H1 (cell line): ENCODE measurements at regions not wholly inside any gene's neighbourhood (a gene's known extent, or its start where the extent isn't known, plus 50 kb on each side); places are given as distances from the start of the nearest gene placed in this dataset.

Experiments
- CTCF ChIA-PET: fragments of 300-600 bp; sonication (Branson Sonifier 250); formaldehyde crosslinking; loops from one replicate; lab custom pipeline; 2021; ENCODE audit not compliant: partially characterized antibody; lab: Charles Lee
- POLR2A ChIA-PET: fragments of 300-600 bp; sonication (Branson Sonifier 250); formaldehyde crosslinking; loops from one replicate; lab custom pipeline; 2021; ENCODE audit warnings: inconsistent platforms; ENCODE audit not compliant: partially characterized antibody; lab: Charles Lee
- DNase-seq, 2 experiments: peaks; one replicate each; pipeline versions ENCODE4 v3.0.0 to v3.0.0-alpha.2; 2010 to 2022; ENCODE audit warnings: low spot score in 2 of 2, low read depth in 1 of 2, mixed read lengths in 1 of 2
- FAIRE-seq: peaks from 2 replicates; lab custom pipeline; 2011; peaks lifted over from hg19 to GRCh38; lab: Jason Lieb, UNC
- H2AFZ ChIP-seq: 2 replicates; pipeline ENCODE4 v1.8.1; 2012; ENCODE audit warnings: low read length, inconsistent platforms
- H2AK5ac ChIP-seq: 2 replicates; pipeline ENCODE4 v1.6.1; 2013; ENCODE audit warnings: low read depth, low read length
- H2BK120ac ChIP-seq: replicated peaks from 2 replicates; pipeline ENCODE3; 2013; ENCODE audit warnings: low read depth, low read length, inconsistent platforms
- H2BK12ac ChIP-seq: 2 replicates; pipeline ENCODE4 v1.6.1; 2013; ENCODE audit warnings: low read depth, low read length
- H2BK15ac ChIP-seq: 2 replicates; pipeline ENCODE4 v1.6.1; 2013; ENCODE audit warnings: low read length
- H2BK20ac ChIP-seq: 2 replicates; pipeline ENCODE4 v1.6.1; 2013; ENCODE audit warnings: low read length
- H2BK5ac ChIP-seq: 2 replicates; pipeline ENCODE4 v1.6.1; 2013; ENCODE audit warnings: low read depth, low read length
- H3K14ac ChIP-seq: 2 replicates; pipeline ENCODE4 v1.6.1; 2013; ENCODE audit warnings: inconsistent platforms; ENCODE audit not compliant: insufficient read length
- H3K18ac ChIP-seq: 2 replicates; pipeline ENCODE4 v1.6.1; 2013; ENCODE audit warnings: low read length; ENCODE audit errors: extremely low read depth
- H3K23ac ChIP-seq: 2 replicates; pipeline ENCODE4 v1.6.1; 2013; ENCODE audit warnings: inconsistent platforms; ENCODE audit not compliant: insufficient read length
- H3K23me2 ChIP-seq: 2 replicates; pipeline ENCODE4 v1.6.1; 2013; ENCODE audit warnings: low read depth, low read length
- H3K27ac ChIP-seq: 2 replicates; pipeline ENCODE4 v1.6.1; 2011; ENCODE audit warnings: low read depth, low read length, inconsistent platforms
- H3K27me3 ChIP-seq, 4 experiments: replicated peaks in 1 of 4; 1 replicate in 1 of 4; 2 replicates in 3 of 4; pipeline versions ENCODE4 v1.6.1 to v1.8.1; 2011 to 2013; ENCODE audit warnings: low read length in 3 of 4, mild to moderate bottlenecking in 3 of 4, inconsistent platforms in 2 of 4, mixed read lengths in 2 of 4, moderate library complexity in 1 of 4; ENCODE audit not compliant: control insufficient read depth in 3 of 4, insufficient read depth in 3 of 4; ENCODE audit errors: extremely low read depth in 1 of 4
- H3K36me3 ChIP-seq, 4 experiments: 2 replicates each; pipeline versions ENCODE4 v1.6.1 to v1.8.1; 2011 to 2013; ENCODE audit warnings: mild to moderate bottlenecking in 4 of 4, low read length in 3 of 4, moderate library complexity in 2 of 4, control low read depth in 1 of 4, inconsistent platforms in 1 of 4; ENCODE audit not compliant: insufficient read depth in 4 of 4, control insufficient read depth in 2 of 4
- H3K4ac ChIP-seq: replicated peaks from 2 replicates; pipeline ENCODE3; 2013; ENCODE audit warnings: low read length, low read depth, mixed read lengths, inconsistent platforms; ENCODE audit not compliant: insufficient read length
- H3K4me1 ChIP-seq, 4 experiments: replicated peaks in 1 of 4; 1 replicate in 1 of 4; 2 replicates in 3 of 4; pipeline versions ENCODE4 v1.6.1 to v1.8.1; 2011 to 2013; ENCODE audit warnings: low read length in 3 of 4, inconsistent platforms in 2 of 4, mixed read lengths in 1 of 4; ENCODE audit not compliant: insufficient read depth in 4 of 4, control insufficient read depth in 3 of 4
- H3K4me2 ChIP-seq, 2 experiments: 2 replicates each; pipeline versions ENCODE4 v1.6.1 to v1.8.1; 2011 to 2013; ENCODE audit warnings: low read depth in 2 of 2, low read length in 2 of 2, control low read depth in 1 of 2, inconsistent platforms in 1 of 2, mild to moderate bottlenecking in 1 of 2; ENCODE audit not compliant: insufficient read depth in 1 of 2
- H3K4me3 ChIP-seq, 4 experiments: fragments of 200-600, 300-600 bp in 1 of 4; sonication (generic), shearing (Covaris generic), sonication (Bioruptor Twin) in 1 of 4; 2 replicates each; pipeline versions ENCODE4 v1.5.1 to v1.8.1; 2011 to 2016; ENCODE audit warnings: low read length in 4 of 4, low read depth in 3 of 4, control low read depth in 2 of 4, inconsistent platforms in 2 of 4, mild to moderate bottlenecking in 2 of 4, mixed read lengths in 1 of 4, moderate library complexity in 1 of 4; ENCODE audit not compliant: insufficient read depth in 2 of 4; ENCODE audit errors: extremely low read depth in 1 of 4
- H3K56ac ChIP-seq: replicated peaks from 2 replicates; pipeline ENCODE3; 2013; ENCODE audit warnings: low read depth, mild to moderate bottlenecking, mixed read lengths, low read length, inconsistent platforms; ENCODE audit not compliant: insufficient read length
- H3K79me1 ChIP-seq: 2 replicates; pipeline ENCODE4 v1.6.1; 2013; ENCODE audit warnings: low read depth, low read length, control low read depth
- H3K79me2 ChIP-seq, 2 experiments: 2 replicates each; pipeline versions ENCODE4 v1.6.1 to v1.8.1; 2012 to 2013; ENCODE audit warnings: low read length in 2 of 2, mild to moderate bottlenecking in 2 of 2, inconsistent platforms in 1 of 2; ENCODE audit not compliant: insufficient read depth in 2 of 2, control insufficient read depth in 1 of 2
- H3K9ac ChIP-seq, 4 experiments: replicated peaks in 1 of 4; 1 replicate in 1 of 4; 2 replicates in 3 of 4; pipeline versions ENCODE4 v1.6.1 to v1.8.1; 2011 to 2013; ENCODE audit warnings: low read depth in 3 of 4, low read length in 3 of 4, control low read depth in 2 of 4, mild to moderate bottlenecking in 2 of 4, moderate library complexity in 2 of 4, inconsistent platforms in 1 of 4; ENCODE audit errors: extremely low read depth in 1 of 4
- H3K9me3 ChIP-seq, 2 experiments: 2 replicates each; pipeline versions ENCODE4 v1.6.1 to v1.8.1; 2012 to 2013; ENCODE audit warnings: mild to moderate bottlenecking in 2 of 2, moderate library complexity in 2 of 2, control low read depth in 1 of 2, inconsistent platforms in 1 of 2, low read depth in 1 of 2, low read length in 1 of 2, mixed read lengths in 1 of 2; ENCODE audit not compliant: insufficient read depth in 2 of 2
- H4K20me1 ChIP-seq, 2 experiments: replicated peaks in 1 of 2; 2 replicates each; pipeline versions ENCODE3 to v1.8.1; 2011 to 2013; ENCODE audit warnings: inconsistent platforms in 2 of 2, low read length in 2 of 2, mild to moderate bottlenecking in 1 of 2; ENCODE audit not compliant: insufficient read depth in 2 of 2, control insufficient read depth in 1 of 2
- H4K5ac ChIP-seq: 2 replicates; pipeline ENCODE4 v1.6.1; 2013; ENCODE audit warnings: low read length, low read depth, mixed read lengths, inconsistent platforms; ENCODE audit not compliant: insufficient read length
- H4K8ac ChIP-seq: 2 replicates; pipeline ENCODE4 v1.8.0; 2013; ENCODE audit warnings: mild to moderate bottlenecking, moderate library complexity, low read length, inconsistent platforms; ENCODE audit not compliant: insufficient read depth; ENCODE audit errors: extremely low read depth
- H4K91ac ChIP-seq: replicated peaks from 2 replicates; pipeline ENCODE3; 2013; ENCODE audit warnings: low read length, mixed read lengths, inconsistent platforms; ENCODE audit not compliant: insufficient read length
- POLR2AphosphoS5 ChIP-seq: IDR thresholded peaks from 2 replicates; pipeline ENCODE4 v1.6.1; 2011; ENCODE audit warnings: low read depth, low read length
- TBP ChIP-seq: IDR thresholded peaks from 2 replicates; pipeline ENCODE4 v1.6.1; 2011; ENCODE audit warnings: low read depth, low read length, improper control_type of control experiment
- WGBS, 2 experiments: shearing (Covaris generic) in 1 of 2; methylation state at CpG; one replicate each; pipeline versions ENCODE4 v1.1.6 to v1.1.7; 2013 to 2015; ENCODE audit warnings: low lambda C conversion rate in 2 of 2, mixed read lengths in 2 of 2, inconsistent platforms in 1 of 2, low coverage in 1 of 2, missing lambda C conversion rate in 1 of 2; ENCODE audit not compliant: insufficient replicate concordance in 2 of 2, insufficient coverage in 1 of 2, insufficient read length in 1 of 2; ENCODE audit errors: extremely low coverage in 1 of 2, missing lambda C conversion rate in 1 of 2; 5-methylcytosine and 5-hydroxymethylcytosine counted together

DNA sequence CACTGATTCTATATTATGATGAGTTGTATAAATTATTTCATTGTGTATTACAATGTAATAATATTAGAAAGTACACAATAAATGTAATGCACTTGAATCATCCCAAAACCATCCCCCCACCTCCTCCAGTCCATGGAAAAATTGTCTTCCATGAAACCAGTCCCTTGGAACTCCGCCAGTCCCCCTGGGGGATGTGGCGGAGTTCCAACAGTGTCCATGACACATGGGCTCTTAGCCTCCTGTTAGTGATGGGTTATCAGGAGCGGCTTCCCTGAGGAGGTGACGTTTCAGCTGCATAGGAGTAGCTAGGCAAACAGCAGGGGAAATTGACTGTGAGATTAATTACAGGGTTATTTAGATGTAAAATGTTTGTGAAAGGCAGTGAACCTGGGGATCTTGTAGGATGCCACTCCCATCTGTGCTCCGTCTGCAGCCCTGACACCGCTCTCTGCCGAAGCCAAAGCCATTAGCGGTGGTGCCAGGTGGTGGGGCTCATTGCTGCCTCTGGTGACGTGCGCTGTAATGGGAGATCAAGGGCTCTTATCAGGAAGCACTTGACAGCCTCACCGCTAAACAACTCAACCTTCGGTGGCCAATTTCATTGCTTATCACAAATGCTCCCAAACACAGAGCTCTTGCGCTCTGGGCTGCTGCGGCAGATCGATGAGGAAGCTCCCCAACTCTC lies 81.6 kb upstream of the MC3R start:
- Histone ChIP-seq H4K8ac (no peak overlapping the region), H2BK12ac (no peak overlapping the region), H3K79me1 (no peaks in the 10 kb centered on the region), H4K20me1 (no peaks in the 10 kb centered on the region), H3K36me3 (no peaks in the 10 kb centered on the region), H3K18ac (no peak overlapping the region), H3K56ac (no peak overlapping the region), H2BK20ac (no peak overlapping the region), H4K91ac (no peak overlapping the region), H3K27me3 (no peaks in the 10 kb centered on the region), H3K9me3 (peaks cover 69 to 84% of the 10 kb centered on the region in 2 experiments), H2AFZ (no peak overlapping the region), H3K9ac (no peak overlapping the region; a peak in 1 of 7 replicates), H3K23me2 (no peaks in the 10 kb centered on the region), H2BK5ac (no peak overlapping the region), H2BK15ac (no peak overlapping the region), H3K4me1 (no peaks in the 10 kb centered on the region), H3K23ac (no peak overlapping the region), H2AK5ac (no peak overlapping the region), H3K4ac (no peak overlapping the region), H3K4me2 (no peak overlapping the region), H4K5ac (no peak overlapping the region), H3K14ac (no peak overlapping the region), H3K79me2 (no peaks in the 10 kb centered on the region), H2BK120ac (no peak overlapping the region), H3K27ac (no peak overlapping the region), H3K4me3 (no peak overlapping the region)
- WGBS, 2 experiments: 88% methylated on average over 15 of the region's 15 CpGs; no CpG with 5 or more reads in 1 of the 2 experiments
- POLR2A ChIA-PET: no interaction called here
- TF ChIP-seq TBP (no peak), POLR2AphosphoS5 (no peak)
- CTCF ChIA-PET: no interaction called here
- FAIRE-seq (no peak), DNase-seq (no peak)
